ENCODE measurements at regions not wholly inside any gene's neighbourhood (a gene's known extent, or its start where the extent isn't known, plus 50 kb on each side); places are given as distances from the start of the nearest gene placed in this dataset.

DNA sequence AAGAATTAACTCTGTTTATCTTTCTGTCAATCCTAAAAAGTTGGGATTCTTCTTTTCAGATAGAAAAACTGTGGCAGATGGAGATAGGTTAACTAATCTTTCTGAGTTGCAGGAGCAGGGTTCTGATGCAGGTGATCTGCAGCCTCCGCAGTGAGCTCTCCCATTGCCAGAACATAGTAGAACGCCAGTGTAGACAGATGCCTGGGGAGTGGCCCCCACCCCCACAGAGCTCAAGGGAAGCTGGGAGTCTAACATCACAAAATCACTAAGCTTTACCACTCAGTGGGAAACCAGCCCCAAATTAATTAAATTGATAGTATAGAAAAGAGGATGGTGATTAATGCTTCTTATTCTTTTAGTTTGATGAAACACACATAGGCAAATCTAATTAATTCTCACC, 295.0 kb upstream of the ATP10A start:
- Mint-ChIP-seq H3K27ac (ENCODE audit: low read depth) (no peak overlapping the region), H3K4me1 (no peaks in the 10 kb centered on the region), H3K27me3 (no peaks in the 10 kb centered on the region)

DNA sequence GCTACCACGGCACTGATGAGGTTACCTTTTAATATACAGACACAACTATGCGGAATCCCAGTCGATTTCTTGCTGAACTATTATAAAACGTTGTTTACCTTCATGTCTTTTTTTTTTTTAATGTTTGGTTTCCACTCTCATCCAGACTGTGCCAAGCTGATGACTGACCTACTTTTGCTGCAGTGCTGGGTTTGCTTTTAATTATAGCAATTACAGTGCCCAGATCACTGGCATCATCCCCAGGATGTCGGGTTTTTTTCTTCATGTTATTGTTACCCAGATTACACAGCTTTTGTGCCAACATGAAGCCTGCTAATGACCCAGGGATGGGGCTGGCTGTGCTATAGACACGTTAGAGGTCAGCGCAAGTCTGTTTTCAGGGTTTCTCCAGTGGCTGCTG, 294.0 kb upstream of the ATP10A start:
- peaks cover 32% of the 10 kb centered on the region for H3K9me3 Mint-ChIP-seq

More for the DNA sequence above, 295.0 kb upstream of the ATP10A start:
- Mint-ChIP-seq H3K4me3 (no peak overlapping the region), H3K9me3 (peaks cover 24% of the 10 kb centered on the region), H3K36me3 (ENCODE audit: insufficient read depth) (no peaks in the 10 kb centered on the region)
- ATAC-seq (replicated peaks; ENCODE audit: extremely low read depth, poor library complexity, severe bottlenecking) (no peak), DNase-seq (ENCODE audit: low spot score in 2 of 2) (no peak)

DNA sequence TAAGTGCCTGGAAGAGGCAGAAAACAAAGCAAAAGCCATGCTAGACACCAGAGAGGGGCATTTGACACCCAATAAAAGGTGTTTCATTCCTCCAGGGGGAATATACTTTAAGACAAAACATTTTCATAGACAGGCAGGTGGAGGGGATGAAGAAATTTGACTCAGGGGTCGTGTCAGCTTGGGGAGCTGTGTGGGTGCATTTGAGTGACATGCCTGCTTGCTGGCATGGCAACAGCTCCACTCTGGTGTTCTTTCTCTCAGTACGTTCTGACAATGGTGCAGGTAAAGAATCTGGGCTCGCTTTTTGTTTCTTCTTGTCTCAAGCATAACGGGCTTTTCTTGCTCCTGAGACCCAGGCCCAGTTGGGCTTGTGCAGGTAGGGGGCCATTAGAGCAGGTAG, 292.9 kb upstream of the ATP10A start:
- Mint-ChIP-seq H3K27me3 (no peaks in the 10 kb centered on the region), H3K9me3 (peaks cover 29% of the 10 kb centered on the region), H3K4me1 (no peaks in the 10 kb centered on the region), H3K27ac (ENCODE audit: low read depth) (no peak overlapping the region), H3K4me3 (no peak overlapping the region), H3K36me3 (ENCODE audit: insufficient read depth) (no peaks in the 10 kb centered on the region)
- DNase-seq (ENCODE audit: low spot score in 2 of 2): no peak
- no peak for ATAC-seq (replicated peaks; ENCODE audit: extremely low read depth, poor library complexity, severe bottlenecking)

More for the DNA sequence above, 294.0 kb upstream of the ATP10A start:
- H3K4me1 Mint-ChIP-seq: no peaks in the 10 kb centered on the region
- no peak for ATAC-seq (replicated peaks; ENCODE audit: extremely low read depth, poor library complexity, severe bottlenecking)
- DNase-seq (ENCODE audit: low spot score in 2 of 2): no peak
- no peaks in the 10 kb centered on the region for H3K36me3 Mint-ChIP-seq (ENCODE audit: insufficient read depth)
- H3K27ac Mint-ChIP-seq (ENCODE audit: low read depth): no peak overlapping the region
- H3K27me3 Mint-ChIP-seq: no peaks in the 10 kb centered on the region
- no peak overlapping the region for H3K4me3 Mint-ChIP-seq

DNA sequence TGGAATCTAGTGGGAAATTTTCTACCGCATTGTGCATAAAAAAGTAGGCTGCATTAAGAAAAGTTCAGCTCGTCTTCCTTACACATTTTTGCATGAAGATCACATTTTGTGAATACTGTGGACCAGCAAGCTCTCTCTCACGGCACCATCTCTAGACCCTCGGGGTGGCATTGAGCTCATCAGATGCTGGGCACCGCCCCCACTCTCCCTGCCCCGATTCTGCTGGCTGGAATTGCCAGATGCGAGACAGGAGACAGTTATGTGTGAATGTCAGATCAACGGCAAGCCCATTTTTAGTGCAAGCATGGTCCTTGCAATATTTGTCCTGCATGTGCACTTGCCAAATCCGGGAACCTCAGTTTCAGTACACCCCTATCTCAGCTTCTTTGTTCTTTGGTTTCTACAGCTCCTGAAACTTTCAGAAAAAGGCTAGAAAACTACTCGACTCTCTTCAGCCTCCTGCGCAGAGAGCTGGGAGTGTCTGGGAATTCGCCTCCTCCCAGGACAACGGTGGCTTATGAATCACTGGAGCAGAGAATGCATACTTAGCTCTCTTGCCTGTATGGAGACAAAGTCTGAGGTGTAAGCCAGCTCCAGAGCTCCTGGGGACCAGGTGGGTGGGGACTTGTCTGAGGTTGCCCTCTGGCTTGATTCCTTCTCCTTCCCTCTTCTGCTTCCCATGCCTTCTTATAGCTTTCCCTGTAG, 285.2 kb upstream of the ATP10A start:
- H3K27me3 Mint-ChIP-seq: no peaks in the 10 kb centered on the region
- no peaks in the 10 kb centered on the region for H3K4me1 Mint-ChIP-seq
- H3K27ac Mint-ChIP-seq (ENCODE audit: low read depth): no peak overlapping the region
- DNase-seq (ENCODE audit: low spot score in 2 of 2) (no peak), ATAC-seq (replicated peaks; ENCODE audit: extremely low read depth, poor library complexity, severe bottlenecking) (no peak)
- no peaks in the 10 kb centered on the region for H3K36me3 Mint-ChIP-seq (ENCODE audit: insufficient read depth)
- no peak overlapping the region for H3K4me3 Mint-ChIP-seq
- H3K9me3 Mint-ChIP-seq: peaks cover 10% of the 10 kb centered on the region

DNA sequence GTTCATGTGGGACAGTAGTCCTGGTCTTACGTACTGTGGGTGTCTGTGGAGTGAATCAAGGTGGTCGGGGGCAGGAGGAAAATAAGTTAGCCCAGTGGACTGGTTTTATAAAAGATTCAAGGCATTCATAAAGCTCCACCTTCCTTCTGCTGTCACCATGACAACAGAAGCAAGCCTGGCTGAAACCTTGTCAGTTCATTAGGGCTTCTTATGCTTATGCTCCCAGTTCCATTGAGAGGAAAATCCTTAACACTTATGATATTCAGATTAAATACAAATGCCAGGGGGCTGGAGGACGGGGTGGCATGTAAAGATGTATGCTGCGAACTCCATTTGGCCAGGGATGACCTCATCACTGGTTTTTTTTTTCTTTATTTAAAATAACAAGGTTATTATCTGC, 283.1 kb upstream of the ATP10A start:
- ATAC-seq (replicated peaks; ENCODE audit: extremely low read depth, poor library complexity, severe bottlenecking): no peak
- no peak for DNase-seq (ENCODE audit: low spot score in 2 of 2)
- H3K36me3 Mint-ChIP-seq (ENCODE audit: insufficient read depth): no peaks in the 10 kb centered on the region
- H3K9me3 Mint-ChIP-seq: no peaks in the 10 kb centered on the region
- no peaks in the 10 kb centered on the region for H3K27me3 Mint-ChIP-seq
- no peak overlapping the region for H3K4me3 Mint-ChIP-seq
- no peaks in the 10 kb centered on the region for H3K4me1 Mint-ChIP-seq
- H3K27ac Mint-ChIP-seq (ENCODE audit: low read depth): no peak overlapping the region

DNA sequence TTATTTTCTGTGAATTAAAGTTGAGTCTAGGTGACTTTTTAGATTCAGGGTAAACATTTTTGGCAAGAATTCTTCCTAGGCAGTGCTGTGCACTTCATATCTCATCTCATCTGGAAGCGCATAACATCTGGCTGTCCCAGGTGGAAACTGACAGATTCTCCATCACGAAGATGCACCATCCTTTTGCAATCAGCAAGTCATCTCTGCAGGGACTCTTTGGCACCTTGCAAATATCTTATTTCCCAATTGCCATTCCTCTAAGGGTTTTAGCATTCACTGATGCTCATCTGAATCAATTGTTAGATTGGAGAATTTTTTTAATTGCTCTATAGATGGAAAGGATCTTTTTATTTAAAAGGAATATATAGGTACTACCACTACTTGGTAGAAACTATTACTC, 282.7 kb upstream of the ATP10A start:
- Mint-ChIP-seq H3K9me3 (no peaks in the 10 kb centered on the region), H3K36me3 (ENCODE audit: insufficient read depth) (no peaks in the 10 kb centered on the region), H3K27ac (ENCODE audit: low read depth) (no peak overlapping the region), H3K4me1 (no peaks in the 10 kb centered on the region), H3K4me3 (no peak overlapping the region), H3K27me3 (no peaks in the 10 kb centered on the region)
- DNase-seq (ENCODE audit: low spot score in 2 of 2) (no peak), ATAC-seq (replicated peaks; ENCODE audit: extremely low read depth, poor library complexity, severe bottlenecking) (no peak)

DNA sequence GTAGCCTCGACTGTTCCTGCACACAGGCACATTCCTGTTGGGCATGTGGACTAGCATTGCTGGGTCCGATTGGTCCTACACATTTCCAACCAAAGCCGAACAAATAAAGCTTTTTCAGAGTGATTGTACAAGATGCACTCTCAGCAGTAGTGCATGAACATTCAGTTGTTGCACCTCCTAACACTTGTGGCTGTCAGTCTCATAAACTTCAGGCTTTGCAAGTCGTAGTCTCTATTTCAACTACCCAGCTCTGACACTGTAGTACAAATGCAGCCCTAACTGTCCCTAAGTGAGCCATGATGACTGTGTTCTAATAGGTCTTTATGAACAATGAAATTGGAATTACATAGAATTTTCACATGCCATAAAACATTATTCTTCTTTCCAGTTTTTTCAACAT, 281.7 kb upstream of the ATP10A start:
- no peaks in the 10 kb centered on the region for H3K27me3 Mint-ChIP-seq
- no peak for ATAC-seq (replicated peaks; ENCODE audit: extremely low read depth, poor library complexity, severe bottlenecking)
- no peaks in the 10 kb centered on the region for H3K36me3 Mint-ChIP-seq (ENCODE audit: insufficient read depth)
- no peak for DNase-seq (ENCODE audit: low spot score in 2 of 2)
- H3K4me3 Mint-ChIP-seq: no peak overlapping the region
- H3K9me3 Mint-ChIP-seq: no peaks in the 10 kb centered on the region
- H3K27ac Mint-ChIP-seq (ENCODE audit: low read depth): no peak overlapping the region
- no peaks in the 10 kb centered on the region for H3K4me1 Mint-ChIP-seq

DNA sequence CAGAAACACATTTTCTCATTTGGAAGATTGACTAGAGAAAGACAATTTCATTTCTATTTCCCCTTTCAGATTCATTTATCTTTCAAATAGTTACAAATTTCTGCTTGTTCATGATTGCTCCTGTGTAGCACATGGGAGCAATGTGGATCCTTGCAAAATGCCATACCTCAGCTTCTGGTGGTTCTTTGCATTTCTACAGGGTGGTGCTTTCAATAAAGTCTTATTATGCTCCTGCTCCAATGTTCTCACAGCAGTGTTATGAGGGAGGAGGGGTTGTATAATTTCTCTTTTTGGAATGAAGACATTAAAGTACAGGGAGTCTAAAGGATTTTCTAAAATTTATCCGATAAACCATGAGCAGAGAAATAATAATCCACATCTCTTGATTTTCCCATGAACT, 280.1 kb upstream of the ATP10A start:
- peaks cover under 1% of the 10 kb centered on the region for H3K9me3 Mint-ChIP-seq
- ATAC-seq (replicated peaks; ENCODE audit: extremely low read depth, poor library complexity, severe bottlenecking): no peak
- H3K4me1 Mint-ChIP-seq: no peaks in the 10 kb centered on the region
- no peak overlapping the region for H3K27ac Mint-ChIP-seq (ENCODE audit: low read depth)
- no peak for DNase-seq (ENCODE audit: low spot score in 2 of 2)
- no peaks in the 10 kb centered on the region for H3K27me3 Mint-ChIP-seq
- no peak overlapping the region for H3K4me3 Mint-ChIP-seq
- H3K36me3 Mint-ChIP-seq (ENCODE audit: insufficient read depth): no peaks in the 10 kb centered on the region

DNA sequence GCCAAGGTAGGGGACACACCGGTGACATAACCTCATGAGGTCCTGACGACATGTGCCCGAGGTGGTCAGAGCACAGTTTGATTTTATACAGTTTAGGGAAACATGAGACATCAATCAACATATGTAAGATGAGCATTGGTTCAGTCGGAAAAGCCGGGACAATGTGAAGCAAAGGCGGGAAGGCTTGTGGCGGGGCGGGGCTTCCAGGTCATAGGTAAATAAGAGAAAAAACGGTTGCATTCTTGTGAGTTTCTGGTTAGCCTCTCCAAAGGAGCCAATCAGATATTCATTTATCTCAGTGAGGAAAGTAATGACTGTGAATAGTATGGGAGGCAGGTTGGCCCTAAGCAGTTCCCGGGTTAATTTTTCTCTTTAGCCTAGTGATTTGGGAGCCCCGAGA, 271.7 kb upstream of the ATP10A start:
- Mint-ChIP-seq H3K9me3 (peaks cover 8% of the 10 kb centered on the region), H3K27ac (ENCODE audit: low read depth) (no peak overlapping the region), H3K27me3 (peaks cover 13% of the 10 kb centered on the region), H3K4me1 (no peaks in the 10 kb centered on the region), H3K4me3 (no peak overlapping the region), H3K36me3 (ENCODE audit: insufficient read depth) (no peaks in the 10 kb centered on the region)
- no peak for DNase-seq (ENCODE audit: low spot score in 2 of 2)
- no peak for ATAC-seq (replicated peaks; ENCODE audit: extremely low read depth, poor library complexity, severe bottlenecking)

DNA sequence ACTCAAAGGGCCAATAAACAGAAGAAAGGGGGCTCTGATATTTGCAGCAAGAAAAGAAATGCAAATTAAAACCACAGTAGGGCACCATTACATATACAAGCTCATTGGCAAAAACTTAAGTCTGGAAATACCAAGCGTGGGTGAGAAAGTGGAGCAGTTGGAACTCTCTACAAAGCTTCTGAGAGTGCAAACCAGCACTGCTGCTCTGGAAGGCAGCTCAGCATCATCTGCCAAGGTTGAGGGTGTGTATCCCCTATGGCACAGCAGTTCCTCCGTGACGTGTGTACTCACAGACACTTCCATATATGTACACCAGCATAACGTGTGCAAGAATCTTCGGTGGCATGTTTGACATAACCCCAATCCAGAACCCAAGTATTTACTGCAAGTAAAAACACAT, 271.0 kb upstream of the ATP10A start:
- no peak for ATAC-seq (replicated peaks; ENCODE audit: extremely low read depth, poor library complexity, severe bottlenecking)
- Mint-ChIP-seq H3K4me1 (no peaks in the 10 kb centered on the region), H3K27ac (ENCODE audit: low read depth) (no peak overlapping the region)

DNA sequence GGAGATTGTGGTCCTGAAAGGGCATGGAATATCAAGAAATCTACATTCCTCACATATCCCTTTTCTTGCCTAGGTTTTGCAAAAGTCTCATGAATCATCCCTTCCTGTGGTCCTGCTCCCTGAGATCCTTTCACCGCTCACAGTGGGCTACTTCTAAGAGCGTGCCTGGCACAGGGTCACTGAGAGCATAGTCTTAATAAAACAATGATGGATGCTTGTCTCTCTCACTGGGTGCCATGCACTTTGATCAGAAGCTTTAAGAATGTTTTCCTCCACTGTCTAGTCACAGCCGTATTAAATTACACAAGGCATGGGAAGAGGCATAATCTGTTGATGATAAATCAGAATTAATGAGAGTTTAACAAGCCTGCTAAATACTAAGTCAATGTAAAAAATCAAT, 269.7 kb upstream of the ATP10A start:
- Mint-ChIP-seq H3K36me3 (ENCODE audit: insufficient read depth) (no peaks in the 10 kb centered on the region), H3K4me1 (no peaks in the 10 kb centered on the region), H3K27ac (ENCODE audit: low read depth) (no peak overlapping the region), H3K9me3 (peaks cover 3% of the 10 kb centered on the region), H3K4me3 (no peak overlapping the region), H3K27me3 (peaks cover 13% of the 10 kb centered on the region)
- no peak for ATAC-seq (replicated peaks; ENCODE audit: extremely low read depth, poor library complexity, severe bottlenecking)
- no peak for DNase-seq (ENCODE audit: low spot score in 2 of 2)

More for the DNA sequence above, 271.0 kb upstream of the ATP10A start:
- Mint-ChIP-seq H3K9me3 (peaks cover 8% of the 10 kb centered on the region), H3K4me3 (no peak overlapping the region), H3K36me3 (ENCODE audit: insufficient read depth) (no peaks in the 10 kb centered on the region), H3K27me3 (peaks cover 13% of the 10 kb centered on the region)
- DNase-seq (ENCODE audit: low spot score in 2 of 2): no peak

DNA sequence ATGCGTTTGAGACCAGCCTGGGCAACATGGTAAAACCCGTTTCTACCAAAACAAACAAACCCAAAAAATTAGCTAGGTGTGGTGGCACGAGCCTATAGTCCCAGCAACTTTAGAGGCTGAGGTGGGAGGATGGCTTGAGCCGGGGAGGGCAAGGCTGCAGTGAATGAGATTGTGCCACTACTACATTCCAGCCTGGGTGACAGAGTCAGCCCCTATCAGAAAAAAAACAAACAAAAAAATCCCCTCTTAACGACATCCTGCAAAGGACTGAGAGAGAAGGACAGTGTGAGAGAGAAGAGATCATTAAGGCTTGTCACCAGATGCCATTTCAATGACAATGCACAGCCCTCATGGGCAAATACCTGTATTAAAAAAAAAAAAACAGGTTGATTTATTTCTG, 266.7 kb upstream of the ATP10A start:
- no peaks in the 10 kb centered on the region for H3K9me3 Mint-ChIP-seq
- no peak overlapping the region for H3K4me3 Mint-ChIP-seq
- H3K27me3 Mint-ChIP-seq: peaks cover 13% of the 10 kb centered on the region
- no peaks in the 10 kb centered on the region for H3K36me3 Mint-ChIP-seq (ENCODE audit: insufficient read depth)
- ATAC-seq (replicated peaks; ENCODE audit: extremely low read depth, poor library complexity, severe bottlenecking): no peak
- H3K4me1 Mint-ChIP-seq: no peaks in the 10 kb centered on the region
- no peak for DNase-seq (ENCODE audit: low spot score in 2 of 2)
- H3K27ac Mint-ChIP-seq (ENCODE audit: low read depth): no peak overlapping the region

DNA sequence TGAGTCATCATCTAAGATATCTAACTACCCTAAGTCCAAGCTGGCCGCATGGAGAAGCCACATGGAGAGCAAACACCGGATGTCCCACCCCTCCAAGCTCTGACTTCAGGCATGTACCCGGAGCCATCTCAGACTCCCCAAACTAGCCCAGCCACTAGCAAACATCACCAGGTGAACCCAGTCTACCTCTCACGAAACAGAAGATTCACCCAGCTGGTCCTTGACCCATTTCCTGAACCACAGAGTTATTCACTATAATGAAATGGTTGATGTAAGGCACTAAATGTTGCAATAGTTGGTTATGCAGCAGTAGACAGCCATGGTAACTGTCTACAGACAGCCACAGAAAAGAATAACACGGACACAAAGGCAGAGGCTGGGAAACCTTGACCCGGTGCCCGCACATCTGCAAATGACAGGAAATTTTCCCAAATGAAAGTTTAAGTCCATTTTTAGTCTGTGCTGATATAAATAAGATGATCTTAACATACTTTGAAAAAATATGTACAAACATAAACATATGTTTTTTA, 265.5 kb upstream of the ATP10A start:
- H3K4me1 Mint-ChIP-seq: no peaks in the 10 kb centered on the region
- H3K36me3 Mint-ChIP-seq (ENCODE audit: insufficient read depth): no peaks in the 10 kb centered on the region
- H3K4me3 Mint-ChIP-seq: no peak overlapping the region
- no peaks in the 10 kb centered on the region for H3K9me3 Mint-ChIP-seq
- ATAC-seq (replicated peaks; ENCODE audit: extremely low read depth, poor library complexity, severe bottlenecking): no peak
- H3K27me3 Mint-ChIP-seq: peaks cover 13% of the 10 kb centered on the region
- DNase-seq (ENCODE audit: low spot score in 2 of 2): no peak
- H3K27ac Mint-ChIP-seq (ENCODE audit: low read depth): no peak overlapping the region

Measured in central memory CD8-positive, alpha-beta T cell (primary cell).